HEK293 (cell line): ENCODE measurements at regions not wholly inside any gene's neighbourhood (a gene's known extent, or its start where the extent isn't known, plus 50 kb on each side); places are given as distances from the start of the nearest gene placed in this dataset.

Experiments used
- CTCF ChIA-PET: fragments of 350-600 bp; formaldehyde crosslinking; extraction: SDS; loops from one replicate; lab custom pipeline; 2021; ENCODE audit warnings: antibody characterized with exemption; lab: Yijun Ruan, JAX
- POLR2A ChIA-PET: fragments of 300-600 bp; formaldehyde crosslinking; extraction: SDS; loops from one replicate; lab custom pipeline; 2020; ENCODE audit warnings: antibody characterized with exemption, inconsistent platforms; lab: Yijun Ruan, JAX
- H3K27ac ChIP-seq: fragments of 200-500 bp; sonication (Bioruptor generic); 2 replicates; pipeline ENCODE4 v1.5.1; 2014; ENCODE audit warnings: low read depth, low read length, control low read depth, inconsistent platforms; ENCODE audit errors: extremely low read depth
- H3K36me3 ChIP-seq, 2 experiments: fragments of 200-500 bp in 1 of 2; sonication (Bioruptor generic) in 1 of 2; 1 replicate in 1 of 2; 2 replicates in 1 of 2; pipeline ENCODE4 v1.5.1; 2014 to 2017; ENCODE audit warnings: inconsistent platforms in 2 of 2, low read length in 2 of 2; ENCODE audit not compliant: control insufficient read depth in 2 of 2, insufficient read depth in 1 of 2
- H3K4me1 ChIP-seq: fragments of 200-500 bp; sonication (Bioruptor generic); 2 replicates; pipeline ENCODE4 v1.5.1; 2014; ENCODE audit warnings: mild to moderate bottlenecking, low read length, inconsistent platforms; ENCODE audit not compliant: control insufficient read depth, insufficient read depth
- H3K4me3 ChIP-seq: 2 replicates; pipeline ENCODE4 v1.5.1; 2011; ENCODE audit warnings: low read depth, mild to moderate bottlenecking, control low read depth, low read length, moderate library complexity
- H3K9me3 ChIP-seq: fragments of 200-500 bp; sonication (Bioruptor generic); 2 replicates; pipeline ENCODE4 v1.5.1; 2014; ENCODE audit warnings: low read depth, low read length, inconsistent platforms; ENCODE audit not compliant: control insufficient read depth, insufficient read depth
- KLF1 ChIP-seq: fragments of 450-650 bp; formaldehyde crosslinking; IDR thresholded peaks from 2 replicates; pipeline ENCODE4 v1.5.1; 2016; ENCODE audit warnings: missing biosample characterization, missing genetic modification characterization
- ZFHX2 ChIP-seq: fragments of 450-650 bp; formaldehyde crosslinking; conservative IDR thresholded peaks from 2 replicates; pipeline ENCODE4 v1.5.1; 2016; ENCODE audit warnings: missing biosample characterization, missing genetic modification characterization
- ZNF10 ChIP-seq: fragments of 450-650 bp; formaldehyde crosslinking; IDR thresholded peaks from 2 replicates; pipeline ENCODE4 v1.5.1; 2017; ENCODE audit warnings: missing biosample characterization, missing genetic modification characterization
- ZNF112 ChIP-seq: fragments of 450-650 bp; formaldehyde crosslinking; IDR thresholded peaks from 2 replicates; pipeline ENCODE4 v1.5.0; 2017; ENCODE audit warnings: missing biosample characterization, missing genetic modification characterization
- ZNF335 ChIP-seq: fragments of 450-650 bp; formaldehyde crosslinking; conservative IDR thresholded peaks from 2 replicates; pipeline ENCODE4 v1.5.1; 2016; ENCODE audit warnings: missing biosample characterization, missing genetic modification characterization
- ZNF404 ChIP-seq: fragments of 450-650 bp; formaldehyde crosslinking; IDR thresholded peaks from 2 replicates; pipeline ENCODE4 v1.5.1; 2017; ENCODE audit warnings: missing biosample characterization, missing genetic modification characterization
- ZNF423 ChIP-seq: fragments of 450-650 bp; formaldehyde crosslinking; IDR thresholded peaks from 2 replicates; pipeline ENCODE4 v1.5.1; 2016; ENCODE audit warnings: missing biosample characterization, missing genetic modification characterization
- ZNF514 ChIP-seq: fragments of 450-650 bp; formaldehyde crosslinking; IDR thresholded peaks from 2 replicates; pipeline ENCODE4 v1.5.1; 2016; ENCODE audit warnings: missing biosample characterization, missing genetic modification characterization
- ZNF555 ChIP-seq: fragments of 450-650 bp; formaldehyde crosslinking; conservative IDR thresholded peaks from 2 replicates; pipeline ENCODE4 v1.5.1; 2017; ENCODE audit warnings: missing biosample characterization, mild to moderate bottlenecking, missing genetic modification characterization, inconsistent platforms
- ZNF610 ChIP-seq: fragments of 450-650 bp; formaldehyde crosslinking; IDR thresholded peaks from 2 replicates; pipeline ENCODE4 v1.5.1; 2016; ENCODE audit warnings: missing biosample characterization, missing genetic modification characterization, borderline replicate concordance
- ZNF660 ChIP-seq: fragments of 450-650 bp; IDR thresholded peaks from 2 replicates; pipeline ENCODE4 v1.5.1; 2018; ENCODE audit warnings: missing biosample characterization, mild to moderate bottlenecking, missing genetic modification characterization
- ZSCAN16 ChIP-seq: fragments of 450-650 bp; formaldehyde crosslinking; IDR thresholded peaks from 2 replicates; pipeline ENCODE4 v1.5.1; 2016; ENCODE audit warnings: missing biosample characterization, missing genetic modification characterization
- TF ChIP-seq, protein P1 (sequence below): fragments of 450-650 bp; formaldehyde crosslinking; IDR thresholded peaks from 2 replicates; pipeline ENCODE4 v1.5.1; 2016; ENCODE audit warnings: missing biosample characterization, missing genetic modification characterization
- TF ChIP-seq, protein P2 (sequence below): fragments of 450-650 bp; formaldehyde crosslinking; IDR thresholded peaks from 2 replicates; pipeline ENCODE4 v1.5.1; 2016; ENCODE audit warnings: missing biosample characterization, missing genetic modification characterization
- TF ChIP-seq, protein P3 (sequence below): fragments of 450-650 bp; IDR thresholded peaks from 2 replicates; pipeline ENCODE4 v1.5.1; 2018; ENCODE audit warnings: missing biosample characterization, mild to moderate bottlenecking, missing genetic modification characterization
- TF ChIP-seq, protein P4 (sequence below): fragments of 450-650 bp; formaldehyde crosslinking; IDR thresholded peaks from 2 replicates; pipeline ENCODE4 v1.5.1; 2016; ENCODE audit warnings: missing biosample characterization, missing genetic modification characterization

DNA sequence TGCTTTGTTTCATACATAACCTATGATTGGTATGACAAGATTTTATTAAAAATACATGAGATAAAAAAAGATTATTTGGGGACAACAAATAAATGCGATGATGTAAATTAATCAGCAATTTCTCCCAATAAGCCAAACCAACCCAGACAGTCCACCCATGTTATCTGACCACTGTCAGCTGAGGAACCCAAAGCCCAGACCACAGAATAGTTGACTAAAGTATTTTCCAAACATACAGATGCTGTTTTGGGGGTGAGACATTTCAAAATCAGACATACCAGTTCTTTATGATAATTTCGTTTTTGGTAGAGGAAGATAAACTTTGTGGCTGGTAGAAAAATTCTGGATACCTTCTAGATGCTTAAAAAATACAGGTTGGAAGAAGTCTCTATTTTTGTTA lies 650.8 kb upstream of the FAM241A start:
- no peaks in the 10 kb centered on the region for H3K4me1 ChIP-seq
- TF ChIP-seq, protein P1, sequence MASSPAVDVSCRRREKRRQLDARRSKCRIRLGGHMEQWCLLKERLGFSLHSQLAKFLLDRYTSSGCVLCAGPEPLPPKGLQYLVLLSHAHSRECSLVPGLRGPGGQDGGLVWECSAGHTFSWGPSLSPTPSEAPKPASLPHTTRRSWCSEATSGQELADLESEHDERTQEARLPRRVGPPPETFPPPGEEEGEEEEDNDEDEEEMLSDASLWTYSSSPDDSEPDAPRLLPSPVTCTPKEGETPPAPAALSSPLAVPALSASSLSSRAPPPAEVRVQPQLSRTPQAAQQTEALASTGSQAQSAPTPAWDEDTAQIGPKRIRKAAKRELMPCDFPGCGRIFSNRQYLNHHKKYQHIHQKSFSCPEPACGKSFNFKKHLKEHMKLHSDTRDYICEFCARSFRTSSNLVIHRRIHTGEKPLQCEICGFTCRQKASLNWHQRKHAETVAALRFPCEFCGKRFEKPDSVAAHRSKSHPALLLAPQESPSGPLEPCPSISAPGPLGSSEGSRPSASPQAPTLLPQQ: no peak
- TF ChIP-seq ZNF555 (tag by site-specific recombination) (no peak), ZNF10 (no peak), ZNF112 (no peak), ZNF423 (tag by site-specific recombination) (no peak), ZNF610 (tag by site-specific recombination) (no peak)
- TF ChIP-seq, protein P2, sequence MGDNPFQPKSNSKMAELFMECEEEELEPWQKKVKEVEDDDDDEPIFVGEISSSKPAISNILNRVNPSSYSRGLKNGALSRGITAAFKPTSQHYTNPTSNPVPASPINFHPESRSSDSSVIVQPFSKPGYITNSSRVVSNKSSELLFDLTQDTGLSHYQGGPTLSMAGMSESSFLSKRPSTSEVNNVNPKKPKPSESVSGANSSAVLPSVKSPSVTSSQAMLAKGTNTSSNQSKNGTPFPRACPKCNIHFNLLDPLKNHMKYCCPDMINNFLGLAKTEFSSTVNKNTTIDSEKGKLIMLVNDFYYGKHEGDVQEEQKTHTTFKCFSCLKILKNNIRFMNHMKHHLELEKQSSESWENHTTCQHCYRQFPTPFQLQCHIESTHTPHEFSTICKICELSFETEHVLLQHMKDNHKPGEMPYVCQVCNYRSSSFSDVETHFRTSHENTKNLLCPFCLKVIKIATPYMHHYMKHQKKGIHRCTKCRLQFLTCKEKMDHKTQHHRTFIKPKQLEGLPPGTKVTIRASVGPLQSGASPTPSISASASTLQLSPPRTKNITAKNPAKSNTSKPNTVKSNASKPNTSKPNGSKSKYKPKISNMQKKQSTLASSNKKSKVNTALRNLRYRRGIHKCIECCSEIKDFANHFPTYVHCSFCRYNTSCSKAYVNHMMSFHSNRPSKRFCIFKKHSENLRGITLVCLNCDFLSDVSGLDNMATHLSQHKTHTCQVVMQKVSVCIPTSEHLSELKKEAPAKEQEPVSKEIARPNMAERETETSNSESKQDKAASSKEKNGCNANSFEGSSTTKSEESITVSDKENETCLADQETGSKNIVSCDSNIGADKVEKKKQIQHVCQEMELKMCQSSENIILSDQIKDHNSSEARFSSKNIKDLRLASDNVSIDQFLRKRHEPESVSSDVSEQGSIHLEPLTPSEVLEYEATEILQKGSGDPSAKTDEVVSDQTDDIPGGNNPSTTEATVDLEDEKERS: no peak
- TF ChIP-seq, all 188 proteins: peak for 0
- ChIA-PET POLR2A (no interaction called here), CTCF (interaction anchor here (0.6 kb wide), 1 partner anchor 522 kb away, joined by 3 read pairs; no protein-coding TSS in a partner anchor)
- H3K4me3 ChIP-seq: no peak overlapping the region
- no peaks in the 10 kb centered on the region for H3K36me3 ChIP-seq
- H3K9me3 ChIP-seq: no peaks in the 10 kb centered on the region
- H3K27ac ChIP-seq: no peak overlapping the region

DNA sequence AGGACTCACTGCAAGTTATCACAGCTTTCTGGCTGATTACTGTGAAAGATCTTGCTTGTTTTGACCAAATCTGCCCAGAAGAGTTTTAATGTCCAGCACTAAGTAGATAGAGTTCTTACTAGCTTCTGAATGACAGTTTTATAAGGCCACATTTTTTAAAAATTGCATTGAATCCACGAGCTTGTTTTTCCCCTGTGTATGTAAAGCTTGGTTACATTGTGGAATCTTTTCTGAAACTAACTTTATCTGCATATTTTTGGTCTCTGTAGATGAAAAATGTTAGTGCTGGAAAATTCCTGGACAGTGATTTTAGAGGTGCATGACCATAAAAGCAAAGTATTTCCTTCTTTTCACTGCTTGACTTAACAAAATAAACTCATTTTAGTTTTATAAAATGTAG lies 650.3 kb upstream of the FAM241A start:
- ChIA-PET CTCF (no interaction called here), POLR2A (no interaction called here)
- H3K27ac ChIP-seq: no peak overlapping the region
- no peaks in the 10 kb centered on the region for H3K9me3 ChIP-seq
- no peaks in the 10 kb centered on the region for H3K36me3 ChIP-seq
- no peak for TF ChIP-seq ZNF404
- TF ChIP-seq, protein P3, sequence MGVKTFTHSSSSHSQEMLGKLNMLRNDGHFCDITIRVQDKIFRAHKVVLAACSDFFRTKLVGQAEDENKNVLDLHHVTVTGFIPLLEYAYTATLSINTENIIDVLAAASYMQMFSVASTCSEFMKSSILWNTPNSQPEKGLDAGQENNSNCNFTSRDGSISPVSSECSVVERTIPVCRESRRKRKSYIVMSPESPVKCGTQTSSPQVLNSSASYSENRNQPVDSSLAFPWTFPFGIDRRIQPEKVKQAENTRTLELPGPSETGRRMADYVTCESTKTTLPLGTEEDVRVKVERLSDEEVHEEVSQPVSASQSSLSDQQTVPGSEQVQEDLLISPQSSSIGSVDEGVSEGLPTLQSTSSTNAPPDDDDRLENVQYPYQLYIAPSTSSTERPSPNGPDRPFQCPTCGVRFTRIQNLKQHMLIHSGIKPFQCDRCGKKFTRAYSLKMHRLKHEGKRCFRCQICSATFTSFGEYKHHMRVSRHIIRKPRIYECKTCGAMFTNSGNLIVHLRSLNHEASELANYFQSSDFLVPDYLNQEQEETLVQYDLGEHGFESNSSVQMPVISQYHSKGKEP (tag by site-specific recombination): no peak
- TF ChIP-seq ZNF112: no peak
- no peak for TF ChIP-seq ZNF514 (tag by site-specific recombination)
- TF ChIP-seq KLF1 (tag by site-specific recombination): no peak
- TF ChIP-seq ZSCAN16 (tag by site-specific recombination): no peak
- no peak for TF ChIP-seq ZFHX2 (tag by site-specific recombination)
- TF ChIP-seq, protein P4, sequence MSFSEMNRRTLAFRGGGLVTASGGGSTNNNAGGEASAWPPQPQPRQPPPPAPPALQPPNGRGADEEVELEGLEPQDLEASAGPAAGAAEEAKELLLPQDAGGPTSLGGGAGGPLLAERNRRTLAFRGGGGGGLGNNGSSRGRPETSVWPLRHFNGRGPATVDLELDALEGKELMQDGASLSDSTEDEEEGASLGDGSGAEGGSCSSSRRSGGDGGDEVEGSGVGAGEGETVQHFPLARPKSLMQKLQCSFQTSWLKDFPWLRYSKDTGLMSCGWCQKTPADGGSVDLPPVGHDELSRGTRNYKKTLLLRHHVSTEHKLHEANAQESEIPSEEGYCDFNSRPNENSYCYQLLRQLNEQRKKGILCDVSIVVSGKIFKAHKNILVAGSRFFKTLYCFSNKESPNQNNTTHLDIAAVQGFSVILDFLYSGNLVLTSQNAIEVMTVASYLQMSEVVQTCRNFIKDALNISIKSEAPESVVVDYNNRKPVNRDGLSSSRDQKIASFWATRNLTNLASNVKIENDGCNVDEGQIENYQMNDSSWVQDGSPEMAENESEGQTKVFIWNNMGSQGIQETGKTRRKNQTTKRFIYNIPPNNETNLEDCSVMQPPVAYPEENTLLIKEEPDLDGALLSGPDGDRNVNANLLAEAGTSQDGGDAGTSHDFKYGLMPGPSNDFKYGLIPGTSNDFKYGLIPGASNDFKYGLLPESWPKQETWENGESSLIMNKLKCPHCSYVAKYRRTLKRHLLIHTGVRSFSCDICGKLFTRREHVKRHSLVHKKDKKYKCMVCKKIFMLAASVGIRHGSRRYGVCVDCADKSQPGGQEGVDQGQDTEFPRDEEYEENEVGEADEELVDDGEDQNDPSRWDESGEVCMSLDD: no peak
- no peak for TF ChIP-seq ZNF335 (tag by site-specific recombination)
- TF ChIP-seq ZNF660: no peak
- H3K4me3 ChIP-seq: no peak overlapping the region
- H3K4me1 ChIP-seq: no peaks in the 10 kb centered on the region
